ENCODE measurements at regions not wholly inside any gene's neighbourhood (a gene's known extent, or its start where the extent isn't known, plus 50 kb on each side); places are given as distances from the start of the nearest gene placed in this dataset.

DNA sequence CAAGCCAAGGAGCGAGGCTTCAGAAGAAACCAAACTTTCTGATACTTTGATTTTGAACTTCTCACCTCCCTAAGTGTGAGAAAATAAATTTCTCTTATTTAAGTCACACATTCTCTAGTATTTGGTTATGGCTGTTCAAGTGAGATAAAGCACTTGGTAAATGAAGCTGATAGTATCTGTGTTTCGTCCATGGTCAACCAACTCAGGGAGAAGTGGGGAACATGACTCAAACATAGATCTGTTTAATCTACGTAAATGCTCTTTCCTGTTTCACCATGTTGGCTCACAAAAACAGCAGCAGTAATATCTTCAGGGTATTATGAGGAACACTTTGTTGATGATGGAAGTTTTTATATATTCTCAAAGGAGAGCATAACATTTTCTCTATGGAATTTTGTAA, 2167.2 kb upstream of the C9orf72 start:
- TF ChIP-seq POLR2A (IDR thresholded peaks at IDR 0.05) = no peak
- TF ChIP-seq, protein P1, sequence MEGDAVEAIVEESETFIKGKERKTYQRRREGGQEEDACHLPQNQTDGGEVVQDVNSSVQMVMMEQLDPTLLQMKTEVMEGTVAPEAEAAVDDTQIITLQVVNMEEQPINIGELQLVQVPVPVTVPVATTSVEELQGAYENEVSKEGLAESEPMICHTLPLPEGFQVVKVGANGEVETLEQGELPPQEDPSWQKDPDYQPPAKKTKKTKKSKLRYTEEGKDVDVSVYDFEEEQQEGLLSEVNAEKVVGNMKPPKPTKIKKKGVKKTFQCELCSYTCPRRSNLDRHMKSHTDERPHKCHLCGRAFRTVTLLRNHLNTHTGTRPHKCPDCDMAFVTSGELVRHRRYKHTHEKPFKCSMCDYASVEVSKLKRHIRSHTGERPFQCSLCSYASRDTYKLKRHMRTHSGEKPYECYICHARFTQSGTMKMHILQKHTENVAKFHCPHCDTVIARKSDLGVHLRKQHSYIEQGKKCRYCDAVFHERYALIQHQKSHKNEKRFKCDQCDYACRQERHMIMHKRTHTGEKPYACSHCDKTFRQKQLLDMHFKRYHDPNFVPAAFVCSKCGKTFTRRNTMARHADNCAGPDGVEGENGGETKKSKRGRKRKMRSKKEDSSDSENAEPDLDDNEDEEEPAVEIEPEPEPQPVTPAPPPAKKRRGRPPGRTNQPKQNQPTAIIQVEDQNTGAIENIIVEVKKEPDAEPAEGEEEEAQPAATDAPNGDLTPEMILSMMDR (IDR thresholded peaks at IDR 0.05) = no peak

All from lower leg skin (tissue), 3 donors.